NCI-H2196 treated with DMSO at 0.1 percent for 48 hours (cell line): ENCODE measurements at regions not wholly inside any gene's neighbourhood (a gene's known extent, or its start where the extent isn't known, plus 50 kb on each side); places are given as distances from the start of the nearest gene placed in this dataset.
"Not testable (repeated sequence)": the region's sequence is repeated elsewhere in the genome, so short reads cannot be mapped to it uniquely, and the experiment has no call there.

Experiments used
- DNase-seq: peaks from one replicate; lab custom pipeline; 2025; ENCODE audit not compliant: unreplicated experiment; lab: John Stamatoyannopoulos, UW

- DNase-seq = no peak
These were observed 478.2 kb upstream of the RGS6 start for GRCh38 chr14:71454010-71454409.

GRCh38 chr14:71454513-71455332 lies 477.5 kb upstream of the RGS6 start:
- no peak for DNase-seq

GRCh38 chr14:71460091-71460490 lies 472.1 kb upstream of the RGS6 start:
- no peak for DNase-seq

GRCh38 chr14:71461617-71462016 lies 470.6 kb upstream of the RGS6 start:
- not testable (repeated sequence) for DNase-seq

- no peak for DNase-seq
These were observed 468.4 kb upstream of the RGS6 start for GRCh38 chr14:71463807-71464206.

GRCh38 chr14:71464840-71465239 lies 467.4 kb upstream of the RGS6 start:
- DNase-seq = no peak

GRCh38 chr14:71465316-71465715 lies 466.9 kb upstream of the RGS6 start:
- no peak for DNase-seq

- no peak for DNase-seq
These were observed 466.0 kb upstream of the RGS6 start for GRCh38 chr14:71466251-71466650.

- DNase-seq = no peak
These were observed 465.3 kb upstream of the RGS6 start for GRCh38 chr14:71466946-71467345.

- no peak for DNase-seq
These were observed 464.8 kb upstream of the RGS6 start for GRCh38 chr14:71467361-71467811.

- no peak for DNase-seq
These were observed 463.5 kb upstream of the RGS6 start for GRCh38 chr14:71468701-71469100.

GRCh38 chr14:71469643-71470335 lies 462.4 kb upstream of the RGS6 start:
- DNase-seq = no peak

- no peak for DNase-seq
These were observed 460.4 kb upstream of the RGS6 start for GRCh38 chr14:71471634-71472355.

GRCh38 chr14:71472356-71473340 lies 459.6 kb upstream of the RGS6 start:
- no peak for DNase-seq

GRCh38 chr14:71473843-71474242 lies 458.4 kb upstream of the RGS6 start:
- no peak for DNase-seq

GRCh38 chr14:71474301-71475265 lies 457.6 kb upstream of the RGS6 start:
- DNase-seq = no peak

GRCh38 chr14:71475916-71476315 lies 456.3 kb upstream of the RGS6 start:
- DNase-seq = no peak

GRCh38 chr14:71478542-71478941 lies 453.7 kb upstream of the RGS6 start:
- DNase-seq = no peak

GRCh38 chr14:71481021-71481654 lies 451.1 kb upstream of the RGS6 start:
- DNase-seq = no peak
